Heart left ventricle (tissue), 16 donors: ENCODE measurements at regions not wholly inside any gene's neighbourhood (a gene's known extent, or its start where the extent isn't known, plus 50 kb on each side); places are given as distances from the start of the nearest gene placed in this dataset.

Experiments
- ATAC-seq, 4 donors: fragments of 200-7000 bp; cut with Tn5 transposase; one replicate each; pipeline ENCODE4 v1.9.1; 2020 to 2022; ENCODE audit warnings: moderate library complexity in 4 of 4, mild to moderate bottlenecking in 3 of 4, moderate number of reproducible peaks in 1 of 4
- DNase-seq, 5 donors: peaks; one replicate each; pipeline ENCODE4 v3.0.0-alpha.2; 2020
- H3K27ac ChIP-seq, 12 donors: fragments of 200-600 bp; sonication (generic) in 4 of 12; one replicate each; pipeline versions ENCODE4 v1.5.0 to v1.8.0; 2016 to 2022; ENCODE audit warnings: mild to moderate bottlenecking in 2 of 12
- H3K27me3 ChIP-seq, 9 donors: fragments of 200-600 bp; sonication (generic) in 2 of 9; one replicate each; pipeline versions ENCODE4 v1.5.1 to v1.8.0; 2016 to 2022; ENCODE audit warnings: mild to moderate bottlenecking in 3 of 9
- H3K36me3 ChIP-seq, 9 donors: fragments of 200-600 bp; sonication (generic) in 2 of 9; one replicate each; pipeline versions ENCODE4 v1.5.0 to v1.8.0; 2018 to 2022; ENCODE audit warnings: mild to moderate bottlenecking in 2 of 9
- H3K4me1 ChIP-seq, 12 donors: fragments of 200-600 bp; sonication (generic) in 4 of 12; one replicate each; pipeline versions ENCODE4 v1.5.0 to v1.8.0; 2016 to 2022; ENCODE audit warnings: mild to moderate bottlenecking in 3 of 12
- H3K4me3 ChIP-seq, 12 donors: fragments of 200-600 bp; sonication (generic) in 4 of 12; one replicate each; pipeline versions ENCODE4 v1.5.0 to v1.8.0; 2017 to 2022; ENCODE audit warnings: mild to moderate bottlenecking in 9 of 12, moderate library complexity in 4 of 12
- H3K9me3 ChIP-seq, 12 donors: fragments of 200-600 bp; sonication (generic) in 4 of 12; one replicate each; pipeline versions ENCODE4 v1.5.0 to v1.8.0; 2016 to 2022; ENCODE audit warnings: mild to moderate bottlenecking in 1 of 12
- CTCF ChIP-seq, 12 donors: fragments of 200-600 bp; sonication (generic) in 4 of 12; IDR thresholded peaks; one replicate each; pipeline versions ENCODE4 v1.5.0 to v1.8.0; 2018 to 2022; ENCODE audit warnings: antibody characterized with exemption in 12 of 12, mild to moderate bottlenecking in 5 of 12
- POLR2A ChIP-seq, 2 donors: fragments of 450-650 bp; IDR thresholded peaks; one replicate each; pipeline ENCODE4 v1.6.1; 2017; ENCODE audit warnings: antibody characterized with exemption in 2 of 2, mild to moderate bottlenecking in 2 of 2, moderate library complexity in 2 of 2
- WGBS, 4 donors: extraction: QIAGEN DNeasy Blood & Tissue Kit in 2 of 4; methylation state at CpG; one replicate each; pipeline versions ENCODE4 v1.1.5 to v1.1.7; 2013 to 2018; 5-methylcytosine and 5-hydroxymethylcytosine counted together
- intact Hi-C, 10 donors: fragments of 100-400 bp; cut with DNase I; formaldehyde crosslinking; loops; one replicate each; pipeline versions ENCODE4 v1.11.1 to v1.14.2; 2022
- donor health status: ischemic (EF 13 %, LVEDD 7.1; RV severe dilation, severe dysfunction).
- donor health status: healthy with polysubstance abuse.
- donor health status: DM: no; HTN: yes; CAD: no.
- donor health status: DM: no; HTN: no; CAD: no.
- donor health status: ischemic (EF 25% LVEDD 6.9; RV normal size, moderate dysfunction).
- donor health status: ischemic (EF 25% LVEDD 5.7; RV mildly dilated, moderate dysfunction).
- donor health status: healthy.
- donor health status: DM: yes; HTN: yes; CAD: no.
- donor health status: ischemic (EF 35%, LVEDD 5.7; RV mildly dilated, moderate dysfunction).
- donor health status: nonischemic (EF 11% LVEDD 7.7; RV severe dilation, severe dysfunction).
- donor health status: DM: yes; HTN: yes; CAD: no.
- donor health status: PGD.
- donor health status: ischemic (EF 29% LVEDD 5.4; RV normal size, mild dysfunction).
- donor health status: nonischemic (EF 23%, LVEDD 6.1; RV moderate dilation, normal function).

- TF ChIP-seq POLR2A (IDR thresholded peaks at IDR 0.05) (no peak), CTCF (IDR thresholded peaks at IDR 0.05) (no peak)
These were observed 495.1 kb downstream of the RPS24 start for GRCh38 chr10:78528749-78529204.

GRCh38 chr10:78529262-78529661, 495.6 kb downstream of the RPS24 start:
- 84 to 93% (median 88%) methylated on average over 2 of the region's 2 CpGs for WGBS, 4 donors
- H3K9me3 ChIP-seq = no peaks in the 10 kb centered on the region
- DNase-seq (no peak), ATAC-seq (no peak)
- no peak overlapping the region for H3K27ac ChIP-seq
- no peak for TF ChIP-seq CTCF (IDR thresholded peaks at IDR 0.05)
- TF ChIP-seq POLR2A (IDR thresholded peaks at IDR 0.05) = no peak
- H3K27me3 ChIP-seq = no peaks in the 10 kb centered on the region
- no peaks in the 10 kb centered on the region for H3K4me1 ChIP-seq
- intact Hi-C loops = no loop called here
- no peaks in the 10 kb centered on the region for H3K36me3 ChIP-seq
- H3K4me3 ChIP-seq = no peak overlapping the region

More at GRCh38 chr10:78528749-78529204, 495.1 kb downstream of the RPS24 start:
- Histone ChIP-seq H3K27me3 (no peaks in the 10 kb centered on the region), H3K27ac (no peak overlapping the region), H3K9me3 (no peaks in the 10 kb centered on the region), H3K36me3 (no peaks in the 10 kb centered on the region), H3K4me1 (no peaks in the 10 kb centered on the region), H3K4me3 (no peak overlapping the region)
- ATAC-seq = no peak
- no peak for DNase-seq
- WGBS, 4 donors = 85 to 90% (median 89%) methylated on average over 13 of the region's 13 CpGs
- intact Hi-C loops = no loop called here

DNA sequence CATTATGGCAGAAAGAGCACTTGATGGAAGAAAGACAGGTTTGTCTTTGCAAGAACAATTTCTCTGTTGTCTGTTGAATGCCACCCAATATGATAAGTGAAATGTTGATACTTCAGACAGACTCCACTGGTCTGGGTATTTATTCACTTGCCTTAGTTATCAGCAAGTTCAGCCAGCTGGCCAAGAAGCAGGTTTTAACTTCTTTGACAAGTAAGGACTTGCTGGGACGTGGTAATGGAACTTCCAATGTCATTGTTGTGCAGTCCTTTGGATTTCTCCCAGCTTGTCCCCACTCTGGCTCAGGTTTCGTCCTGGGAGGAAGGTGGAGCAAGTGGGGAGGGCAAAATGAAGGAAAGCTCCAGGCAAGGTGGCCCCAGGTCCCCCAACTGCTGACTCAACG, 497.4 kb downstream of the RPS24 start:
- no peak for ATAC-seq

GRCh38 chr10:78532480-78533042, 498.9 kb downstream of the RPS24 start:
- intact Hi-C loops = no loop called here
- Histone ChIP-seq H3K4me3 (no peak overlapping the region), H3K27me3 (no peaks in the 10 kb centered on the region), H3K36me3 (no peaks in the 10 kb centered on the region), H3K4me1 (no peaks in the 10 kb centered on the region), H3K9me3 (no peaks in the 10 kb centered on the region), H3K27ac (peak overlapping the region in 1 of 12 donors; percentile 10)
- ATAC-seq (peak in 2 of 4 donors; percentile 34 to 47), DNase-seq (no peak)
- WGBS, 4 donors = 74 to 88% (median 78%) methylated on average over 3 of the region's 3 CpGs
- TF ChIP-seq POLR2A (IDR thresholded peaks at IDR 0.05) = no peak
- no peak for TF ChIP-seq CTCF (IDR thresholded peaks at IDR 0.05)

More for the DNA sequence above, 497.4 kb downstream of the RPS24 start:
- H3K27me3 ChIP-seq = no peaks in the 10 kb centered on the region
- TF ChIP-seq CTCF (IDR thresholded peaks at IDR 0.05) = no peak
- TF ChIP-seq POLR2A (IDR thresholded peaks at IDR 0.05) = no peak
- no peak overlapping the region for H3K4me3 ChIP-seq
- 27 to 53% (median 41%) methylated on average over 2 to 3 of the region's 3 CpGs for WGBS, 4 donors
- no peaks in the 10 kb centered on the region for H3K4me1 ChIP-seq
- H3K9me3 ChIP-seq = no peaks in the 10 kb centered on the region
- no peak overlapping the region for H3K27ac ChIP-seq
- intact Hi-C loops = no loop called here
- no peak for DNase-seq
- H3K36me3 ChIP-seq = no peaks in the 10 kb centered on the region
